ENCODE measurements at regions not wholly inside any gene's neighbourhood (a gene's known extent, or its start where the extent isn't known, plus 50 kb on each side); places are given as distances from the start of the nearest gene placed in this dataset.

GRCh38 chr5:93122446-93122845 is 458.6 kb downstream of the NR2F1-AS1 start:
- no peak overlapping the region for H3K4me3 ChIP-seq
- no peak overlapping the region for H3K27ac ChIP-seq (ENCODE audit: low read depth)
- 0 out of 2 replicates have a peak, but pooled peaks cover 4% of the 10 kb centered on the region for H3K4me1 ChIP-seq (ENCODE audit: insufficient read depth)
- no peaks in the 10 kb centered on the region for H3K36me3 ChIP-seq (ENCODE audit: insufficient read depth)
- TF ChIP-seq CTCF (conservative IDR thresholded peaks at IDR 0.05; ENCODE audit: low read depth in 2 of 2): no peak
- H3K9me2 ChIP-seq (ENCODE audit: insufficient read depth): no peaks in the 10 kb centered on the region
- Mint-ChIP-seq H3K27me3 (ENCODE audit: insufficient read depth, low read depth, poor library complexity) (peaks cover 3% of the 10 kb centered on the region), H3K4me3 (no peak overlapping the region), H3K27ac (no peak overlapping the region), H3K36me3 (ENCODE audit: low read depth) (no peaks in the 10 kb centered on the region), H3K4me1 (peaks cover 12% of the 10 kb centered on the region), H3K9me3 (no peaks in the 10 kb centered on the region)
- no peak overlapping the region for H3K4me2 ChIP-seq
- ATAC-seq (no peak), DNase-seq (ENCODE audit: low spot score) (no peak)
- no peaks in the 10 kb centered on the region for H3K27me3 ChIP-seq (ENCODE audit: insufficient read depth)
- H4K20me1 ChIP-seq (replicated peaks; ENCODE audit: insufficient read depth): no peaks in the 10 kb centered on the region
- H3K79me2 ChIP-seq (replicated peaks; ENCODE audit: insufficient read depth): no peaks in the 10 kb centered on the region
- H3F3A ChIP-seq (replicated peaks; ENCODE audit: low read depth): no peaks in the 10 kb centered on the region
- no peak overlapping the region for H2AFZ ChIP-seq

- H2AFZ ChIP-seq: no peak overlapping the region
- H3K9me3 Mint-ChIP-seq: no peaks in the 10 kb centered on the region
- no peaks in the 10 kb centered on the region for H3K79me2 ChIP-seq (replicated peaks; ENCODE audit: insufficient read depth)
- H3K4me1 Mint-ChIP-seq: peaks cover 12% of the 10 kb centered on the region
- H3K36me3 ChIP-seq (ENCODE audit: insufficient read depth): no peaks in the 10 kb centered on the region
- no peak overlapping the region for H3K27ac ChIP-seq (ENCODE audit: low read depth)
- H3K9me2 ChIP-seq (ENCODE audit: insufficient read depth): no peaks in the 10 kb centered on the region
- no peaks in the 10 kb centered on the region for H3K27me3 ChIP-seq (ENCODE audit: insufficient read depth)
- H3K27me3 Mint-ChIP-seq (ENCODE audit: insufficient read depth, low read depth, poor library complexity): peaks cover 3% of the 10 kb centered on the region
- no peak overlapping the region for H3K4me2 ChIP-seq
- H3K27ac Mint-ChIP-seq: no peak overlapping the region
- no peaks in the 10 kb centered on the region for H3F3A ChIP-seq (replicated peaks; ENCODE audit: low read depth)
- H4K20me1 ChIP-seq (replicated peaks; ENCODE audit: insufficient read depth): no peaks in the 10 kb centered on the region
- TF ChIP-seq ZNF331 (CRISPR knock-in tag; IDR thresholded peaks at IDR 0.05; ENCODE audit: low read depth): no peak
- no peak overlapping the region for H3K4me3 Mint-ChIP-seq
- ATAC-seq: no peak
- no peaks in the 10 kb centered on the region for H3K36me3 Mint-ChIP-seq (ENCODE audit: low read depth)
- no peak for DNase-seq (ENCODE audit: low spot score)
- H3K4me3 ChIP-seq: no peak overlapping the region
- 0 out of 2 replicates have a peak, but pooled peaks cover 4% of the 10 kb centered on the region for H3K4me1 ChIP-seq (ENCODE audit: insufficient read depth)
These were observed 460.2 kb downstream of the NR2F1-AS1 start for GRCh38 chr5:93120771-93121170.

GRCh38 chr5:93120051-93120450 is 461.0 kb downstream of the NR2F1-AS1 start:
- Mint-ChIP-seq H3K27ac (no peak overlapping the region), H3K4me1 (peaks cover 10% of the 10 kb centered on the region), H3K9me3 (no peaks in the 10 kb centered on the region), H3K4me3 (no peak overlapping the region), H3K27me3 (ENCODE audit: insufficient read depth, low read depth, poor library complexity) (peaks cover 3% of the 10 kb centered on the region), H3K36me3 (ENCODE audit: low read depth) (no peaks in the 10 kb centered on the region)
- ATAC-seq: peak; percentile 55
- H3K79me2 ChIP-seq (replicated peaks; ENCODE audit: insufficient read depth): no peaks in the 10 kb centered on the region
- no peak overlapping the region for H3K4me2 ChIP-seq
- H3K36me3 ChIP-seq (ENCODE audit: insufficient read depth): no peaks in the 10 kb centered on the region
- H4K20me1 ChIP-seq (replicated peaks; ENCODE audit: insufficient read depth): no peaks in the 10 kb centered on the region
- H3K27ac ChIP-seq (ENCODE audit: low read depth): no peak overlapping the region
- H3F3A ChIP-seq (replicated peaks; ENCODE audit: low read depth): no peaks in the 10 kb centered on the region
- peak; percentile 6 for DNase-seq (ENCODE audit: low spot score)
- H3K27me3 ChIP-seq (ENCODE audit: insufficient read depth): no peaks in the 10 kb centered on the region
- H3K4me3 ChIP-seq: no peak overlapping the region
- H3K9me2 ChIP-seq (ENCODE audit: insufficient read depth): no peaks in the 10 kb centered on the region
- 0 out of 2 replicates have a peak, but pooled peaks cover 4% of the 10 kb centered on the region for H3K4me1 ChIP-seq (ENCODE audit: insufficient read depth)
- no peak overlapping the region for H2AFZ ChIP-seq
- TF ChIP-seq EZH2 (IDR thresholded peaks at IDR 0.05; ENCODE audit: low read depth, unreplicated experiment): no peak
- no peak for TF ChIP-seq STAT1 (IDR thresholded peaks at IDR 0.05; ENCODE audit: unreplicated experiment)
- TF ChIP-seq ETS1 (IDR thresholded peaks at IDR 0.05): no peak
- TF ChIP-seq ZNF462 (CRISPR knock-in tag; IDR thresholded peaks at IDR 0.05): no peak
- no peak for TF ChIP-seq EZH2phosphoT487 (IDR thresholded peaks at IDR 0.05; ENCODE audit: unreplicated experiment)
- no peak for TF ChIP-seq JUNB (IDR thresholded peaks at IDR 0.05; ENCODE audit: unreplicated experiment)

Measured in GM23338 (cell line).